ENCODE measurements at regions not wholly inside any gene's neighbourhood (a gene's known extent, or its start where the extent isn't known, plus 50 kb on each side); places are given as distances from the start of the nearest gene placed in this dataset.
"Not testable (repeated sequence)": the region's sequence is repeated elsewhere in the genome, so short reads cannot be mapped to it uniquely, and the experiment has no call there.

- no peak for DNase-seq (ENCODE audit: low read depth in 2 of 2)
Measured at GRCh38 chr5:158265931-158266700, 407.2 kb upstream of the CLINT1 start.

GRCh38 chr5:158265346-158265745, 406.4 kb upstream of the CLINT1 start:
- no peak for DNase-seq (ENCODE audit: low read depth in 2 of 2)

- no peak for DNase-seq (ENCODE audit: low read depth in 2 of 2)
Measured at GRCh38 chr5:158264264-158264663, 405.3 kb upstream of the CLINT1 start.

- DNase-seq (ENCODE audit: low read depth in 2 of 2): no peak
Measured at GRCh38 chr5:158261674-158262367, 402.9 kb upstream of the CLINT1 start.

GRCh38 chr5:158256096-158256495, 397.2 kb upstream of the CLINT1 start:
- DNase-seq (ENCODE audit: low read depth in 2 of 2): no peak

GRCh38 chr5:158255609-158256008, 396.7 kb upstream of the CLINT1 start:
- DNase-seq (ENCODE audit: low read depth in 2 of 2): no peak

GRCh38 chr5:158246661-158247060, 387.7 kb upstream of the CLINT1 start:
- DNase-seq (ENCODE audit: low read depth in 2 of 2): no peak

- DNase-seq (ENCODE audit: low read depth in 2 of 2): no peak
Measured at GRCh38 chr5:158245513-158245912, 386.6 kb upstream of the CLINT1 start.

- DNase-seq (ENCODE audit: low read depth in 2 of 2): no peak
Measured at GRCh38 chr5:158244882-158245281, 385.9 kb upstream of the CLINT1 start.

- DNase-seq (ENCODE audit: low read depth in 2 of 2): no peak
Measured at GRCh38 chr5:158236511-158237335, 377.8 kb upstream of the CLINT1 start.

- DNase-seq (ENCODE audit: low read depth in 2 of 2): no peak
Measured at GRCh38 chr5:158235159-158235547, 376.2 kb upstream of the CLINT1 start.

GRCh38 chr5:158234323-158235158, 375.6 kb upstream of the CLINT1 start:
- DNase-seq (ENCODE audit: low read depth in 2 of 2): no peak

- no peak for DNase-seq (ENCODE audit: low read depth in 2 of 2)
Measured at GRCh38 chr5:158233735-158234322, 374.9 kb upstream of the CLINT1 start.

GRCh38 chr5:158227314-158227713, 368.4 kb upstream of the CLINT1 start:
- DNase-seq (ENCODE audit: low read depth in 2 of 2): not testable (repeated sequence)

- DNase-seq (ENCODE audit: low read depth in 2 of 2): no peak
Measured at GRCh38 chr5:158226496-158226895, 367.6 kb upstream of the CLINT1 start.

GRCh38 chr5:158224253-158224652, 365.3 kb upstream of the CLINT1 start:
- no peak for DNase-seq (ENCODE audit: low read depth in 2 of 2)

GRCh38 chr5:158223054-158223600, 364.2 kb upstream of the CLINT1 start:
- no peak for DNase-seq (ENCODE audit: low read depth in 2 of 2)

GRCh38 chr5:158212917-158213316, 354.0 kb upstream of the CLINT1 start:
- DNase-seq (ENCODE audit: low read depth in 2 of 2): no peak

- DNase-seq (ENCODE audit: low read depth in 2 of 2): no peak
Measured at GRCh38 chr5:158212237-158212636, 353.3 kb upstream of the CLINT1 start.

GRCh38 chr5:158209219-158209908, 350.4 kb upstream of the CLINT1 start:
- no peak for DNase-seq (ENCODE audit: low read depth in 2 of 2)

Data from stimulated activated CD8-positive, alpha-beta memory T cell treated with anti-CD3 and anti-CD28 coated beads, Interleukin-7, amount 100 ng/mL, for 4 hours (primary cell).